Aorta (tissue), 5 donors: ENCODE measurements at regions not wholly inside any gene's neighbourhood (a gene's known extent, or its start where the extent isn't known, plus 50 kb on each side); places are given as distances from the start of the nearest gene placed in this dataset.

ENCODE experiments used
- ATAC-seq: fragments of 200-7000 bp; cut with Tn5 transposase; one replicate; pipeline ENCODE4 v1.9.1; 2022; ENCODE audit warnings: moderate library complexity; ENCODE audit not compliant: low FRiP score
- DNase-seq, 2 donors: peaks; one replicate each; pipeline ENCODE4 v3.0.0-alpha.2; 2020
- H3K27ac ChIP-seq, 2 donors: one replicate each; pipeline ENCODE4 v1.5.1; 2013; ENCODE audit warnings: low read length in 2 of 2, mild to moderate bottlenecking in 2 of 2, moderate library complexity in 2 of 2, control low read depth in 1 of 2, inconsistent platforms in 1 of 2, low read depth in 1 of 2
- H3K27me3 ChIP-seq, 2 donors: one replicate each; pipeline ENCODE4 v1.6.1; 2013; ENCODE audit warnings: control low read depth in 1 of 2, low read length in 1 of 2, mild to moderate bottlenecking in 1 of 2, moderate library complexity in 1 of 2; ENCODE audit not compliant: insufficient read depth in 2 of 2, control insufficient read depth in 1 of 2
- H3K36me3 ChIP-seq, 2 donors: one replicate each; pipeline ENCODE4 v1.6.1; 2013; ENCODE audit warnings: control low read depth in 1 of 2, low read length in 1 of 2, mild to moderate bottlenecking in 1 of 2; ENCODE audit not compliant: insufficient read depth in 2 of 2, control insufficient read depth in 1 of 2
- H3K4me1 ChIP-seq, 2 donors: one replicate each; pipeline ENCODE4 v1.6.1; 2013; ENCODE audit warnings: low read length in 2 of 2, control low read depth in 1 of 2, mild to moderate bottlenecking in 1 of 2, moderate library complexity in 1 of 2; ENCODE audit not compliant: insufficient read depth in 2 of 2, control insufficient read depth in 1 of 2
- H3K4me3 ChIP-seq, 2 donors: one replicate each; pipeline ENCODE4 v1.5.1; 2013; ENCODE audit warnings: low read length in 2 of 2, control low read depth in 1 of 2, mild to moderate bottlenecking in 1 of 2
- H3K9me3 ChIP-seq: one replicate; pipeline ENCODE4 v1.6.1; 2013; ENCODE audit warnings: mild to moderate bottlenecking, low read length; ENCODE audit not compliant: control insufficient read depth
- WGBS, 2 donors: extraction: QIAGEN DNeasy Blood & Tissue Kit; methylation state at CpG; one replicate each; pipeline ENCODE4 v1.1.7; 2013; 5-methylcytosine and 5-hydroxymethylcytosine counted together
- intact Hi-C, 2 donors: fragments of 100-400 bp; cut with DNase I; formaldehyde crosslinking; loops; one replicate each; pipeline versions ENCODE4 v1.14.2 to v1.15.0; 2022
- donor health status: healthy with polysubstance abuse.
- donor health status: Bipolar disorder and iron deficiency.
- donor health status: DM: no; HTN: no; CAD: no.
- donor health status: DM: no; HTN: no; CAD: no.
- donor health status: DM: yes; HTN: yes; CAD: no.

DNA sequence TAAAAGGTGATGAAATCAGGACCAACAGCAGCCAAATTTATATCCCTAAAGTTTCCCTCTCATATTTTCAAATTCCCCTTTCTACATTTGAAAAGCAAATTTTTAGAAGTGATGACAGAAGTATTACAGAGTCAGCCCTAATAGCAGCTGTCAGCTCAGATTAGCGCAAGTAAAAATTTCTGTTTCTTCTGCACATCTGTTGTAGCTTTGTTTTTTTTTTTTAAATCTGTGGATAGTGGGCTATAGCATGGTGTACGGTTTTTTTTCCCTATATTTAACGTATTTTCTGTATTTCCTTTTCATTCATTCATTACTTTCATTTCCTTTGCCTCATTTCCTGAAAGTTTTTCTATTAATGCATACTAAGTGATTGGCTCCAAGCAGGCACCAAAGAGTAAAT, 99.1 kb downstream of the MACIR start:
- 25 to 33% methylated on average over 3 of the region's 3 CpGs for WGBS, 2 donors
- DNase-seq (no peak), ATAC-seq (no peak)
- Histone ChIP-seq H3K27me3 (no peaks in the 10 kb centered on the region), H3K27ac (no peak overlapping the region), H3K4me3 (no peak overlapping the region), H3K36me3 (no peaks in the 10 kb centered on the region), H3K9me3 (no peaks in the 10 kb centered on the region), H3K4me1 (no peaks in the 10 kb centered on the region)
- intact Hi-C loops = no loop called here

DNA sequence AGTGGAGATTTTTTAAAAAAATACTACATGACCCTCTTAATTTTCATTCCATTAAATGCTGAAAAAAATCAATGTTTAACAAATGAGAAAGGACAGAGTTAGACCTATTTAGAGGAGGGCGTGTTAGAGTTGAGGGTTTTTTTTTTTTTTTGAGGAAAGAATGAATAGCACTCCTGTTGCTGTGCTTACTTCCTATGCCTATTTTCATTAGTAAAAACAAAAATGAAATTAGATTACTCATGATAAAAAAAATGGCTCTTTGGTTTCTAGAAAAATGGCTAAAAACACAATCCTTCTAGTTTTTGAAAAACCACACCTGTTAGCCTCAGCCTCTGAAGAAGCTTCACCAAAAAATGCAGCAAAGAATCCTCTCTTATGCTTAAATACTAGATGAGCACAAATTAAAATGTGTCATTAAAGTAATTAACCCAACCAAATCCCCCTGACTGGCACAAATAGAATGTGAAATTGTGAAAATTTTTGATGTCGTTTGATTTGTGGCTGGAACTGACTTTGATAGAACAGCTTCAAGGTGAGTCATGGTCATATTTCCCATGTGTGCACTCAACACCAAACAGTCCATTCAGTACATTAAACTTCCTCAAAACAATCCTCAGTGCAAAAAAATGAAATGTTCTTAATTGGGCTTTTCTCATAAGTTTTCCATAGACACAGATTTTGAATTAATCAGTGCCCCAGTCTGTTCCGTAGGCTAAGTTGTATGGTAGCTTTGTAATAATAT, 98.0 kb downstream of the MACIR start:
- DNase-seq = no peak
- no peaks in the 10 kb centered on the region for H3K9me3 ChIP-seq
- 75 to 77% methylated on average over 3 of the region's 3 CpGs for WGBS, 2 donors
- H3K36me3 ChIP-seq = no peaks in the 10 kb centered on the region
- H3K27ac ChIP-seq = no peak overlapping the region
- no peak for ATAC-seq
- no peaks in the 10 kb centered on the region for H3K4me1 ChIP-seq
- intact Hi-C loops = no loop called here
- peaks cover 0 to 1% of the 10 kb centered on the region in 2 donors for H3K27me3 ChIP-seq
- no peak overlapping the region for H3K4me3 ChIP-seq

- DNase-seq = no peak
- no peak for ATAC-seq
- Histone ChIP-seq H3K4me3 (no peak overlapping the region), H3K4me1 (no peaks in the 10 kb centered on the region), H3K27me3 (peaks cover 0 to 1% of the 10 kb centered on the region in 2 donors), H3K27ac (no peak overlapping the region), H3K9me3 (no peaks in the 10 kb centered on the region), H3K36me3 (no peaks in the 10 kb centered on the region)
- 9 to 15% methylated on average over 2 of the region's 2 CpGs for WGBS, 2 donors
- intact Hi-C loops = no loop called here
These were observed 97.0 kb downstream of the MACIR start for GRCh38 chr5:103355579-103355978.

GRCh38 chr5:103354446-103354845, 95.9 kb downstream of the MACIR start:
- DNase-seq = no peak

DNA sequence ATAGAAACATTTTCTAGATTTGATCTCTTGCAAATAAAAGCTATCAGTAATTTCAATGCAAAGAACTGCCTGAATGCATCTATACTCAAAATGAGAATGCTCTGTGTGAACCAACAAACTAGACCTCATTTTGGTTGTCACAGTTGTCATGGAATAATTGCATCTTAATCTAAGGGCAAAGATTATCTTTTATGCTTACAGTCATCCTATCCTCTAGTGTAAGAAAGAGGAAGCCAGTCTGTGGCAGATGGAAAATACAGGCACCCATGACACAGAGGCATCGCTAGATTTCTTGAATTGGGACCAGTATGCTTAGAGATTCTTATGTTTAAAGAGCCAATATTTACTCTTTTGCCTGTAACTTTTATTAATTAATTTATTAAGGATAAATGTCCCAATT, 95.0 kb downstream of the MACIR start:
- H3K4me1 ChIP-seq = no peaks in the 10 kb centered on the region
- H3K27ac ChIP-seq = no peak overlapping the region
- H3K36me3 ChIP-seq = no peaks in the 10 kb centered on the region
- 95 to 100% methylated on average over 1 of the region's 1 CpG for WGBS, 2 donors
- H3K9me3 ChIP-seq = no peaks in the 10 kb centered on the region
- intact Hi-C loops = no loop called here
- peaks cover 0 to 1% of the 10 kb centered on the region in 2 donors for H3K27me3 ChIP-seq
- H3K4me3 ChIP-seq = no peak overlapping the region
- DNase-seq (no peak), ATAC-seq (no peak)

More at GRCh38 chr5:103354446-103354845, 95.9 kb downstream of the MACIR start:
- H3K4me1 ChIP-seq = no peaks in the 10 kb centered on the region
- no peak overlapping the region for H3K27ac ChIP-seq
- no peak overlapping the region for H3K4me3 ChIP-seq
- H3K27me3 ChIP-seq = peaks cover 0 to 1% of the 10 kb centered on the region in 2 donors
- intact Hi-C loops = no loop called here
- no peaks in the 10 kb centered on the region for H3K36me3 ChIP-seq
- no peak for ATAC-seq
- no peaks in the 10 kb centered on the region for H3K9me3 ChIP-seq
- WGBS, 2 donors = 78 to 90% methylated on average over 4 of the region's 4 CpGs

GRCh38 chr5:103347716-103348423, 89.3 kb downstream of the MACIR start:
- Histone ChIP-seq H3K27me3 (peaks cover 0 to 1% of the 10 kb centered on the region in 2 donors), H3K27ac (no peak overlapping the region), H3K36me3 (no peaks in the 10 kb centered on the region), H3K9me3 (no peaks in the 10 kb centered on the region), H3K4me3 (no peak overlapping the region), H3K4me1 (no peaks in the 10 kb centered on the region)
- DNase-seq (no peak), ATAC-seq (no peak)
- WGBS, 2 donors = 51 to 52% methylated on average over 4 of the region's 4 CpGs
- intact Hi-C loops = no loop called here

DNA sequence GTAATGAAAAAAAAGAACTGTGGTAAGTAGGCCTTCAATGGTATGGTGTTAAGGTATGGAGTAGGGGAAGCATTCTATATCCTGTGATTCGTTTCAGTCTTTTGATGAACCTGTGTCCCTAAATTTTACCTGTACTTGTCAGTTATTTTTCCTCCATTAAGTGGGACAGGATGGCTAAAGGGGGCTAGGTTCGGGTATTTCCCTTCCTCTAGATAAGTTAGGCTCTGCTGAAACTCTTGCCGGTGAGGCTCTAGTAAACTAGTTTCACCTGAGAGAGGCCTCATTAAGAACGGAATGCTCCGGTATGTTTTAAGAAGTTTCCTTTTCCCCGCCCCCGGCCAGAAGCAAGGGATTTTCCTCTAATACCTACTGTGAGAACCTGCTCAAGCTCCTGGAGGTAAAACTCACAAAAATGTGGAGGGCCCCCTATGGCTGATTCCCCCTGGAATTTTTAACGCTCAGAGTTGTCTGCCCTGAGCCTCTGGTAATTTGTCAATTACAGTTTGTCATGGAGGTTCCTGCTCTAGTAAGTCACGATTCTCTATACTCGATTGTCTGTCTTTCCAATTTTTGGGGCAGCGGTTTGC, 87.7 kb downstream of the MACIR start:
- ATAC-seq (no peak), DNase-seq (no peak)
- Histone ChIP-seq H3K4me3 (no peak overlapping the region), H3K4me1 (no peaks in the 10 kb centered on the region), H3K36me3 (no peaks in the 10 kb centered on the region), H3K9me3 (no peaks in the 10 kb centered on the region), H3K27me3 (no peaks in the 10 kb centered on the region), H3K27ac (no peak overlapping the region)
- WGBS, 2 donors = 55 to 63% methylated on average over 11 of the region's 11 CpGs
- intact Hi-C loops = no loop called here

GRCh38 chr5:103345461-103345860, 86.9 kb downstream of the MACIR start:
- WGBS, 2 donors = 83 to 92% methylated on average over 3 of the region's 3 CpGs
- no peaks in the 10 kb centered on the region for H3K9me3 ChIP-seq

More at GRCh38 chr5:103345461-103345860, 86.9 kb downstream of the MACIR start:
- DNase-seq = no peak
- no peak for ATAC-seq
- Histone ChIP-seq H3K4me3 (no peak overlapping the region), H3K36me3 (no peaks in the 10 kb centered on the region), H3K27ac (no peak overlapping the region), H3K27me3 (no peaks in the 10 kb centered on the region), H3K4me1 (no peaks in the 10 kb centered on the region)
- intact Hi-C loops = no loop called here
